ENCODE measurements at regions not wholly inside any gene's neighbourhood (a gene's known extent, or its start where the extent isn't known, plus 50 kb on each side); places are given as distances from the start of the nearest gene placed in this dataset.

DNA sequence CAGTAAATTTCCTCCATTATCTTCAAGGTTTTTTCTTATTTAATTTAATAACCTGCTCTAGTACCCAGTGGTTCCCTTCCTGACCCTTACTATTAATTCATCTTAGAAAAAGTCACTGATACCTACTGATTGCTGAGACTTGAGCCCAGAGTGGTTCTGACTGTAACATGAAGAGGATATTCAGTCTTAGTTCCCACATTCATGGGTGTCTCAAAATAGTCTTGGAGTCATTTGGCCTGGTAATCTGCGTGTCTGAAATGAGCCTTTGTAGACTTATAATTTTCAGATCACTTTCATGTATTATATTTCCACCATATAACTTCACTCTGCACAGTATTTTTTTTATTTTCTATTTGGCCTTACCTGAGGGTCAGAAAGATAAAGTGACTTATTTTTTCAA lies 732.0 kb upstream of the KIF2B start:
- H3K27ac ChIP-seq (ENCODE audit: low read length): no peak overlapping the region
- no peaks in the 10 kb centered on the region for H3K4me1 ChIP-seq (ENCODE audit: control insufficient read depth in 1 of 2, insufficient read depth in 2 of 2, low read length in 2 of 2)
- no peak overlapping the region for H3K4me3 ChIP-seq (ENCODE audit: low read depth in 1 of 2, low read length in 2 of 2)
- H3K36me3 ChIP-seq (ENCODE audit: control insufficient read depth in 1 of 2, insufficient read depth in 2 of 2, low read length in 2 of 2): no peaks in the 10 kb centered on the region
- no peaks in the 10 kb centered on the region for H3K9me3 ChIP-seq (ENCODE audit: control insufficient read depth in 1 of 2, low read length in 2 of 2)
- no peaks in the 10 kb centered on the region for H3K27me3 ChIP-seq (ENCODE audit: low read depth, low read length)

GRCh38 chr17:53088481-53088880 lies 734.2 kb upstream of the KIF2B start:
- H3K36me3 ChIP-seq (ENCODE audit: control insufficient read depth in 1 of 2, insufficient read depth in 2 of 2, low read length in 2 of 2): no peaks in the 10 kb centered on the region
- no peaks in the 10 kb centered on the region for H3K27me3 ChIP-seq (ENCODE audit: low read depth, low read length)
- no peaks in the 10 kb centered on the region for H3K9me3 ChIP-seq (ENCODE audit: control insufficient read depth in 1 of 2, low read length in 2 of 2)
- H3K27ac ChIP-seq (ENCODE audit: low read length): no peak overlapping the region
- H3K4me3 ChIP-seq (ENCODE audit: low read depth in 1 of 2, low read length in 2 of 2): no peak overlapping the region
- no peaks in the 10 kb centered on the region for H3K4me1 ChIP-seq (ENCODE audit: control insufficient read depth in 1 of 2, insufficient read depth in 2 of 2, low read length in 2 of 2)

GRCh38 chr17:53061446-53061845 lies 761.3 kb upstream of the KIF2B start:
- H3K27me3 ChIP-seq (ENCODE audit: low read depth, low read length): no peaks in the 10 kb centered on the region
- no peaks in the 10 kb centered on the region for H3K36me3 ChIP-seq (ENCODE audit: control insufficient read depth in 1 of 2, insufficient read depth in 2 of 2, low read length in 2 of 2)
- no peak overlapping the region for H3K27ac ChIP-seq (ENCODE audit: low read length)
- H3K9me3 ChIP-seq (ENCODE audit: control insufficient read depth in 1 of 2, low read length in 2 of 2): peaks cover 0 to 6% of the 10 kb centered on the region in 2 donors
- no peaks in the 10 kb centered on the region for H3K4me1 ChIP-seq (ENCODE audit: control insufficient read depth in 1 of 2, insufficient read depth in 2 of 2, low read length in 2 of 2)
- H3K4me3 ChIP-seq (ENCODE audit: low read depth in 1 of 2, low read length in 2 of 2): no peak overlapping the region

DNA sequence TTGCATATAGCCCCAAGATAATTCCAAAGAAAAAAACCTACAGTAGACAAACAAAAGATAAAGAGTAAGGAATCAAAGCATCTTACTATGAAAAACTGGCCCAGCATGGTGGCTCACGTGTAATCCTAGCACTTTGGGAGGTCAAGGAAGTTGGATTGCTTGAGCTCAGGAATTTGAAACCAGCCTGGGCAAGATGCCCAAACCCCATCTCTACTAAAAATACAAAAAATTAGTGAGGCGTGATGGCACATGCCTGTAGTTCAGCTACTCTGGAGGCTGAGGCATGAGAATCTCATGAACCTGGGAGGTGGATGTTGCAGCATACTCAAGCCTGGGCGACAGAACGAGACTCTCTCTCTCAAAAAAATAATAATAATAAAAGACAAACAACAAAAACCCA lies 764.7 kb upstream of the KIF2B start:
- no peak overlapping the region for H3K4me3 ChIP-seq (ENCODE audit: low read depth in 1 of 2, low read length in 2 of 2)
- no peaks in the 10 kb centered on the region for H3K36me3 ChIP-seq (ENCODE audit: control insufficient read depth in 1 of 2, insufficient read depth in 2 of 2, low read length in 2 of 2)
- peaks cover 0 to 8% of the 10 kb centered on the region in 2 donors for H3K9me3 ChIP-seq (ENCODE audit: control insufficient read depth in 1 of 2, low read length in 2 of 2)
- H3K4me1 ChIP-seq (ENCODE audit: control insufficient read depth in 1 of 2, insufficient read depth in 2 of 2, low read length in 2 of 2): no peaks in the 10 kb centered on the region
- no peak overlapping the region for H3K27ac ChIP-seq (ENCODE audit: low read length)
- no peaks in the 10 kb centered on the region for H3K27me3 ChIP-seq (ENCODE audit: low read depth, low read length)

- Histone ChIP-seq H3K36me3 (ENCODE audit: control insufficient read depth in 1 of 2, insufficient read depth in 2 of 2, low read length in 2 of 2) (no peaks in the 10 kb centered on the region), H3K4me3 (ENCODE audit: low read depth in 1 of 2, low read length in 2 of 2) (no peak overlapping the region), H3K9me3 (ENCODE audit: control insufficient read depth in 1 of 2, low read length in 2 of 2) (no peaks in the 10 kb centered on the region), H3K27me3 (ENCODE audit: low read depth, low read length) (no peaks in the 10 kb centered on the region), H3K4me1 (ENCODE audit: control insufficient read depth in 1 of 2, insufficient read depth in 2 of 2, low read length in 2 of 2) (no peaks in the 10 kb centered on the region), H3K27ac (ENCODE audit: low read length) (no peak overlapping the region)
These were observed 775.9 kb upstream of the KIF2B start for GRCh38 chr17:53046781-53047180.

DNA sequence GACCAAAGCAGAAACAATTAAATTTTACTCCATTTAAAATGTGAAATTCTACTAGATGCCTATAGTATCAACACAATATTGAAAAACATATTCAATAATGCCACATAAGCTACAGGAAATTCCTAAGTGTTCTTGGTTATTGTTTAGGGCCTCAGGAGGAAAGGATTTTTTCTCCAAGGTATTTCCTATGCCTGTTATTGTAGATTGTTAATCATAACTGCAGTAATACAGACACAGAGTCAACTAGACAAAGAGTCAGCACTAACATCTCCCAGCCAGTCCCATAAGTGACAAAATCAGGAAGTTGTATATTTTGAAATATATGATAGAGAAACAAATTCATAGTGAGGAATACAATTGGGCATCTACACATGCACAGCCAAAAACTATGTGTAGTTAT lies 782.7 kb upstream of the KIF2B start:
- Histone ChIP-seq H3K4me1 (ENCODE audit: control insufficient read depth in 1 of 2, insufficient read depth in 2 of 2, low read length in 2 of 2) (no peaks in the 10 kb centered on the region), H3K36me3 (ENCODE audit: control insufficient read depth in 1 of 2, insufficient read depth in 2 of 2, low read length in 2 of 2) (no peaks in the 10 kb centered on the region), H3K27ac (ENCODE audit: low read length) (no peak overlapping the region)

GRCh38 chr17:53033297-53033696 lies 789.4 kb upstream of the KIF2B start:
- H3K9me3 ChIP-seq (ENCODE audit: control insufficient read depth in 1 of 2, low read length in 2 of 2): no peaks in the 10 kb centered on the region
- no peaks in the 10 kb centered on the region for H3K4me1 ChIP-seq (ENCODE audit: control insufficient read depth in 1 of 2, insufficient read depth in 2 of 2, low read length in 2 of 2)
- H3K27me3 ChIP-seq (ENCODE audit: low read depth, low read length): no peaks in the 10 kb centered on the region
- H3K27ac ChIP-seq (ENCODE audit: low read length): no peak overlapping the region
- H3K36me3 ChIP-seq (ENCODE audit: control insufficient read depth in 1 of 2, insufficient read depth in 2 of 2, low read length in 2 of 2): no peaks in the 10 kb centered on the region
- H3K4me3 ChIP-seq (ENCODE audit: low read depth in 1 of 2, low read length in 2 of 2): no peak overlapping the region

More for the DNA sequence above, 782.7 kb upstream of the KIF2B start:
- H3K9me3 ChIP-seq (ENCODE audit: control insufficient read depth in 1 of 2, low read length in 2 of 2): no peaks in the 10 kb centered on the region
- no peak overlapping the region for H3K4me3 ChIP-seq (ENCODE audit: low read depth in 1 of 2, low read length in 2 of 2)
- H3K27me3 ChIP-seq (ENCODE audit: low read depth, low read length): no peaks in the 10 kb centered on the region

DNA sequence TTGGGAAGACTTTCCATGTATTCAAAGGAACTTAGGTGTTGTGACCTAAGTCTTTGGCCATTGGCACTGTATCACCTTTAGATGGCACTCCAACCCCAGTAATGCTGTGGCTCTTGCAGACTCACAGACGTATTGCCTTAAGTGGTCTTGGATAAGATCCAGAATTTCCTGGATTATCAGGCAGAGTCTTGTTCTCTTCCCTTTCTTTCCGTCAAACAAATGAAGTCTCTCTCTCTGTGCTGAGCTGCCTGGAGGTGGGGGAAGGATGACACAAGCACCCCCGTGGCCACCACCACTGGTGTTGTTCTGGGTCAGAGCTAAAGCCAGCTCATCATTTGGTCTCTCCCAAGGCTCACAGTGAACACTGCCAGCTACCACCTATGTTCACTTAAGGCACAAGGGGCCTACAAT lies 789.9 kb upstream of the KIF2B start:
- Histone ChIP-seq H3K4me1 (ENCODE audit: control insufficient read depth in 1 of 2, insufficient read depth in 2 of 2, low read length in 2 of 2) (no peaks in the 10 kb centered on the region), H3K4me3 (ENCODE audit: low read depth in 1 of 2, low read length in 2 of 2) (no peak overlapping the region), H3K9me3 (ENCODE audit: control insufficient read depth in 1 of 2, low read length in 2 of 2) (no peaks in the 10 kb centered on the region), H3K27me3 (ENCODE audit: low read depth, low read length) (no peaks in the 10 kb centered on the region), H3K36me3 (ENCODE audit: control insufficient read depth in 1 of 2, insufficient read depth in 2 of 2, low read length in 2 of 2) (no peaks in the 10 kb centered on the region), H3K27ac (ENCODE audit: low read length) (no peak overlapping the region)

- Histone ChIP-seq H3K27ac (ENCODE audit: low read length) (no peak overlapping the region), H3K36me3 (ENCODE audit: control insufficient read depth in 1 of 2, insufficient read depth in 2 of 2, low read length in 2 of 2) (no peaks in the 10 kb centered on the region), H3K4me1 (ENCODE audit: control insufficient read depth in 1 of 2, insufficient read depth in 2 of 2, low read length in 2 of 2) (no peaks in the 10 kb centered on the region), H3K9me3 (ENCODE audit: control insufficient read depth in 1 of 2, low read length in 2 of 2) (no peaks in the 10 kb centered on the region), H3K27me3 (ENCODE audit: low read depth, low read length) (no peaks in the 10 kb centered on the region), H3K4me3 (ENCODE audit: low read depth in 1 of 2, low read length in 2 of 2) (no peak overlapping the region)
These were observed 805.5 kb upstream of the KIF2B start for GRCh38 chr17:53017227-53017626.

DNA sequence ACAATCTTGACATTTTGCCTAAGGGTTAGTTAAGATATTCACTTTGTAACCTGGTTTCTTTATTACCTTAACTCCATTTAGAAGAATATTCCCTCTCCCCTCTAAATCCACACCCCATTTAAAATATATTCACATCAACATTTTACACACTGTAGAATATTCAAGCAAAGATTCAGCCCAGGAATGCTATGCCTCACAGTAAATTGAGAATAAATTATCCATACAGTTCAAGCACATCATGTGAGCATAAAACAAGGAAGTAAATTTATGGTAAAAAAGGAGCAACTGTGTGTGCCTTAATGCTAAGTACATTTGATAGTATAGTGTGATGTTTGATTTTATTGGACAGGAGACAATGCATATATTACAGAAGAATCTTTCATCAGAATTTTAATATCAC lies 806.6 kb upstream of the KIF2B start:
- H3K27me3 ChIP-seq (ENCODE audit: low read depth, low read length): no peaks in the 10 kb centered on the region
- H3K27ac ChIP-seq (ENCODE audit: low read length): no peak overlapping the region
- no peaks in the 10 kb centered on the region for H3K9me3 ChIP-seq (ENCODE audit: control insufficient read depth in 1 of 2, low read length in 2 of 2)
- H3K36me3 ChIP-seq (ENCODE audit: control insufficient read depth in 1 of 2, insufficient read depth in 2 of 2, low read length in 2 of 2): no peaks in the 10 kb centered on the region
- H3K4me3 ChIP-seq (ENCODE audit: low read depth in 1 of 2, low read length in 2 of 2): no peak overlapping the region
- no peaks in the 10 kb centered on the region for H3K4me1 ChIP-seq (ENCODE audit: control insufficient read depth in 1 of 2, insufficient read depth in 2 of 2, low read length in 2 of 2)

- H3K4me3 ChIP-seq (ENCODE audit: low read depth in 1 of 2, low read length in 2 of 2): no peak overlapping the region
- H3K4me1 ChIP-seq (ENCODE audit: control insufficient read depth in 1 of 2, insufficient read depth in 2 of 2, low read length in 2 of 2): no peaks in the 10 kb centered on the region
- no peaks in the 10 kb centered on the region for H3K9me3 ChIP-seq (ENCODE audit: control insufficient read depth in 1 of 2, low read length in 2 of 2)
- H3K36me3 ChIP-seq (ENCODE audit: control insufficient read depth in 1 of 2, insufficient read depth in 2 of 2, low read length in 2 of 2): no peaks in the 10 kb centered on the region
- H3K27ac ChIP-seq (ENCODE audit: low read length): no peak overlapping the region
- H3K27me3 ChIP-seq (ENCODE audit: low read depth, low read length): no peaks in the 10 kb centered on the region
These were observed 810.4 kb upstream of the KIF2B start for GRCh38 chr17:53012364-53012763.

GRCh38 chr17:53006006-53006405 lies 816.7 kb upstream of the KIF2B start:
- Histone ChIP-seq H3K27ac (ENCODE audit: low read length) (no peak overlapping the region), H3K9me3 (ENCODE audit: control insufficient read depth in 1 of 2, low read length in 2 of 2) (no peaks in the 10 kb centered on the region), H3K27me3 (ENCODE audit: low read depth, low read length) (no peaks in the 10 kb centered on the region), H3K36me3 (ENCODE audit: control insufficient read depth in 1 of 2, insufficient read depth in 2 of 2, low read length in 2 of 2) (no peaks in the 10 kb centered on the region), H3K4me3 (ENCODE audit: low read depth in 1 of 2, low read length in 2 of 2) (no peak overlapping the region), H3K4me1 (ENCODE audit: control insufficient read depth in 1 of 2, insufficient read depth in 2 of 2, low read length in 2 of 2) (no peaks in the 10 kb centered on the region)
